CD4-positive, alpha-beta T cell treated with Interleukin-21 for 1 hour (primary cell): ENCODE measurements at regions not wholly inside any gene's neighbourhood (a gene's known extent, or its start where the extent isn't known, plus 50 kb on each side); places are given as distances from the start of the nearest gene placed in this dataset.

Experiments
- DNase-seq: peaks from one replicate; pipeline ENCODE4 v3.0.0-alpha.2; 2020

GRCh38 chr21:35635261-35635660 is 425.1 kb downstream of the SETD4 start:
- no peak for DNase-seq

- DNase-seq = no peak
Observed at GRCh38 chr21:35633501-35633900, 426.8 kb downstream of the SETD4 start.

GRCh38 chr21:35632711-35633110 is 427.6 kb downstream of the SETD4 start:
- DNase-seq = no peak

GRCh38 chr21:35628316-35628715 is 432.0 kb downstream of the SETD4 start:
- DNase-seq = no peak

GRCh38 chr21:35627462-35627861 is 432.9 kb downstream of the SETD4 start:
- no peak for DNase-seq

- DNase-seq = no peak
Observed at GRCh38 chr21:35625576-35625975, 434.8 kb downstream of the SETD4 start.

GRCh38 chr21:35624901-35625300 is 435.4 kb downstream of the SETD4 start:
- DNase-seq = no peak

- DNase-seq = no peak
Observed at GRCh38 chr21:35622612-35623011, 437.7 kb downstream of the SETD4 start.

- DNase-seq = no peak
Observed at GRCh38 chr21:35619184-35619583, 441.1 kb downstream of the SETD4 start.

GRCh38 chr21:35617491-35617890 is 442.8 kb downstream of the SETD4 start:
- no peak for DNase-seq

- peak; percentile 8 for DNase-seq
Observed at GRCh38 chr21:35616090-35616489, 444.2 kb downstream of the SETD4 start.

GRCh38 chr21:35615325-35615724 is 445.0 kb downstream of the SETD4 start:
- DNase-seq = no peak

- no peak for DNase-seq
Observed at GRCh38 chr21:35614396-35614921, 445.9 kb downstream of the SETD4 start.

- DNase-seq = no peak
Observed at GRCh38 chr21:35611708-35612132, 448.6 kb downstream of the SETD4 start.

GRCh38 chr21:35609263-35609662 is 451.1 kb downstream of the SETD4 start:
- DNase-seq = no peak

- no peak for DNase-seq
Observed at GRCh38 chr21:35607406-35607805, 452.9 kb downstream of the SETD4 start.

GRCh38 chr21:35606578-35606977 is 453.7 kb downstream of the SETD4 start:
- DNase-seq = no peak

GRCh38 chr21:35606146-35606545 is 454.2 kb downstream of the SETD4 start:
- DNase-seq = no peak

GRCh38 chr21:35603494-35603893 is 456.8 kb downstream of the SETD4 start:
- DNase-seq = no peak

- DNase-seq = no peak
Observed at GRCh38 chr21:35602811-35603362, 457.4 kb downstream of the SETD4 start.

- DNase-seq = no peak
Observed at GRCh38 chr21:35601211-35601610, 459.1 kb downstream of the SETD4 start.

GRCh38 chr21:35599164-35599563 is 461.2 kb downstream of the SETD4 start:
- no peak for DNase-seq

- DNase-seq = no peak
Observed at GRCh38 chr21:35597750-35598339, 462.5 kb downstream of the SETD4 start.

- DNase-seq = no peak
Observed at GRCh38 chr21:35594905-35595304, 465.4 kb downstream of the SETD4 start.

- no peak for DNase-seq
Observed at GRCh38 chr21:35593000-35593502, 467.3 kb downstream of the SETD4 start.
